Thyroid gland (tissue), 4 donors: ENCODE measurements at regions not wholly inside any gene's neighbourhood (a gene's known extent, or its start where the extent isn't known, plus 50 kb on each side); places are given as distances from the start of the nearest gene placed in this dataset.

ENCODE experiments used
- DNase-seq, 2 donors: peaks; one replicate each; pipeline ENCODE4 v3.0.0-alpha.2; 2019
- H3K27ac ChIP-seq, 3 donors: fragments of 200-600 bp; sonication (generic); 1 replicate in 2 of 3; 2 replicates in 1 of 3; pipeline ENCODE4 v1.5.1; 2016 to 2019; ENCODE audit warnings: mild to moderate bottlenecking in 1 of 3, moderate library complexity in 1 of 3
- H3K27me3 ChIP-seq: fragments of 200-600 bp; sonication (generic); one replicate; pipeline ENCODE4 v1.5.1; 2019
- H3K36me3 ChIP-seq, 2 donors: fragments of 200-600 bp; sonication (generic); one replicate each; pipeline ENCODE4 v1.5.1; 2016 to 2019
- H3K4me1 ChIP-seq, 2 donors: fragments of 200-600 bp; sonication (generic); one replicate each; pipeline ENCODE4 v1.5.1; 2017 to 2019
- H3K4me3 ChIP-seq, 3 donors: fragments of 200-600 bp; sonication (generic); replicated peaks in 1 of 3; 1 replicate in 2 of 3; 2 replicates in 1 of 3; pipeline ENCODE4 v1.5.1; 2016; ENCODE audit warnings: mild to moderate bottlenecking in 1 of 3
- H3K9me3 ChIP-seq: fragments of 200-600 bp; sonication (generic); one replicate; pipeline ENCODE4 v1.5.1; 2017
- POLR2A ChIP-seq, 2 donors: fragments of 450-650 bp; IDR thresholded peaks; one replicate each; pipeline ENCODE4 v1.6.1; 2017; ENCODE audit warnings: antibody characterized with exemption in 2 of 2, mild to moderate bottlenecking in 2 of 2, moderate library complexity in 1 of 2
- WGBS, 2 donors: methylation state at CpG; one replicate each; pipeline ENCODE4 v1.1.5; 2017; 5-methylcytosine and 5-hydroxymethylcytosine counted together
- intact Hi-C: fragments of 100-400 bp; cut with DNase I; formaldehyde crosslinking; loops from one replicate; pipeline ENCODE4 v1.15.1; 2023
- TF ChIP-seq, protein P1 (sequence below), 6 experiments: fragments of 200-600 bp in 3 of 6; fragments of 450-650 bp in 3 of 6; sonication (generic) in 3 of 6; IDR thresholded peaks; one replicate each; pipeline ENCODE4 v1.5.1; 2016 to 2019; ENCODE audit warnings: antibody characterized with exemption in 6 of 6, mild to moderate bottlenecking in 2 of 6, inconsistent platforms in 1 of 6, moderate library complexity in 1 of 6

DNA sequence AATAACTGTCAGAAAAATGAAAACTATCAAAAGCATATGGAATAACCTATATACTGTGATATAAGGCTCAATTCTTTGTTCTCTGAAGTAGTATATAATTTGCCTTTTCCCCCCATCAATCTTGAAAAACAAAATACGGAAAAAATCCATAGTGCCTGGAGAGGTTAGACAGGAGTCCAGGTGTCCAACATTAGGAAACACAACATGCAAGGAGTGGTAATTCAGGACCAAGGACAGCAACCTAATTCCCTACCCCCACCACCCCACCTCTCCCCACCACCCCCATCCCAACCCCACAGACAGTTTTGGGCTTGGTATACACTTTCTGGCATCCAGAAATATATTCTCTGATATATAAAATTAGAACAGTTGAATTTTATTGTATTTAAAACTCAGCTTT is 55.1 kb upstream of the SLC25A26 start:
- Histone ChIP-seq H3K9me3 (no peaks in the 10 kb centered on the region), H3K36me3 (no peaks in the 10 kb centered on the region), H3K27me3 (no peaks in the 10 kb centered on the region), H3K4me3 (no peak overlapping the region), H3K27ac (no peak overlapping the region), H3K4me1 (no peaks in the 10 kb centered on the region)
- no peak for TF ChIP-seq POLR2A (IDR thresholded peaks at IDR 0.05)
- TF ChIP-seq, protein P1, sequence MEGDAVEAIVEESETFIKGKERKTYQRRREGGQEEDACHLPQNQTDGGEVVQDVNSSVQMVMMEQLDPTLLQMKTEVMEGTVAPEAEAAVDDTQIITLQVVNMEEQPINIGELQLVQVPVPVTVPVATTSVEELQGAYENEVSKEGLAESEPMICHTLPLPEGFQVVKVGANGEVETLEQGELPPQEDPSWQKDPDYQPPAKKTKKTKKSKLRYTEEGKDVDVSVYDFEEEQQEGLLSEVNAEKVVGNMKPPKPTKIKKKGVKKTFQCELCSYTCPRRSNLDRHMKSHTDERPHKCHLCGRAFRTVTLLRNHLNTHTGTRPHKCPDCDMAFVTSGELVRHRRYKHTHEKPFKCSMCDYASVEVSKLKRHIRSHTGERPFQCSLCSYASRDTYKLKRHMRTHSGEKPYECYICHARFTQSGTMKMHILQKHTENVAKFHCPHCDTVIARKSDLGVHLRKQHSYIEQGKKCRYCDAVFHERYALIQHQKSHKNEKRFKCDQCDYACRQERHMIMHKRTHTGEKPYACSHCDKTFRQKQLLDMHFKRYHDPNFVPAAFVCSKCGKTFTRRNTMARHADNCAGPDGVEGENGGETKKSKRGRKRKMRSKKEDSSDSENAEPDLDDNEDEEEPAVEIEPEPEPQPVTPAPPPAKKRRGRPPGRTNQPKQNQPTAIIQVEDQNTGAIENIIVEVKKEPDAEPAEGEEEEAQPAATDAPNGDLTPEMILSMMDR (IDR thresholded peaks at IDR 0.05), result no peak
- intact Hi-C loops, result no loop called here
- 67 to 70% methylated on average over 1 of the region's 1 CpG for WGBS, 2 donors
- no peak for DNase-seq

DNA sequence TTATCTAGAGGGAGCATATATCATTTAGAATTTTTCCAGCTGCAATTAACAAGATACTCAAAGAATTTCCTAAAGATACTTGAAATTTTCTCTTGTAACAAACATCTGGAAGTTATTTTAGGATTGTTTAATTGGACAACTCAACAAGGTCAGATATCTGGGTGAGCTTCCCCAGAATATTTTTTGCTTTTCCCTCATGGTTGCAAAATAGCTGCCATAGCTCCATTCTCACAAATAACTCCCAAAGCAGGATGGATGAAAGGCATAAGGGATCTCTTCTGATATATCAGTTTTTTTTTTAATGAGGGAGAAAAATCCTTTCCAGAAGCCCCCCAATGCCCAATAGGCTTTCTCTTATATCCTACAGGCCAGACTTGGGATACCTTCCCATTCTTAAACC is 56.6 kb upstream of the SLC25A26 start:
- Histone ChIP-seq H3K36me3 (no peaks in the 10 kb centered on the region), H3K9me3 (no peaks in the 10 kb centered on the region), H3K4me3 (no peak overlapping the region), H3K27ac (no peak overlapping the region), H3K4me1 (no peaks in the 10 kb centered on the region), H3K27me3 (no peaks in the 10 kb centered on the region)
- DNase-seq, result no peak
- TF ChIP-seq, protein P1 (IDR thresholded peaks at IDR 0.05), result no peak
- TF ChIP-seq POLR2A (IDR thresholded peaks at IDR 0.05), result no peak
- intact Hi-C loops, result no loop called here

DNA sequence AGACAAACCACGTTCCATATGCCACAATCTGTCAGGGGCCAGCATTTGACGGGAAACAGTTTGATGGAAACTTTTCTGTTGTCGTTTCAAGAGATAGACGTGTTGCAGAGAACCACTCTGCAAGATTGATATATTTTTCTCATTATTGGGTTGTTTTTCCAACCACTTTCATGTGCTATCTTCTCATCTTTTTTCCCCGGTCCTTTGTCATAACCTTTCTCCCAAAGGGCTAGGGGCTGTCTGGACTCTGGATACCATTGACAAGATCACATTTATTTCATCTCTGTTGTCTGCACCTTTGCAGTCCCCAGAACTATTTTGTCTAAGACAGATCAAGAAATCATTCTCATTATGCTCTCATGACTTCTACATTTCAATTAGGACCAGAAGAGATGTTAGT is 57.6 kb upstream of the SLC25A26 start:
- intact Hi-C loops, result no loop called here
- no peaks in the 10 kb centered on the region for H3K4me1 ChIP-seq
- H3K4me3 ChIP-seq, result no peak overlapping the region
- no peaks in the 10 kb centered on the region for H3K27me3 ChIP-seq
- WGBS, 2 donors, result 83% methylated on average over 5 of the region's 5 CpGs
- no peak for DNase-seq
- H3K36me3 ChIP-seq, result no peaks in the 10 kb centered on the region
- no peaks in the 10 kb centered on the region for H3K9me3 ChIP-seq
- H3K27ac ChIP-seq, result no peak overlapping the region
- TF ChIP-seq POLR2A (IDR thresholded peaks at IDR 0.05), result no peak
- TF ChIP-seq, protein P1 (IDR thresholded peaks at IDR 0.05), result no peak

DNA sequence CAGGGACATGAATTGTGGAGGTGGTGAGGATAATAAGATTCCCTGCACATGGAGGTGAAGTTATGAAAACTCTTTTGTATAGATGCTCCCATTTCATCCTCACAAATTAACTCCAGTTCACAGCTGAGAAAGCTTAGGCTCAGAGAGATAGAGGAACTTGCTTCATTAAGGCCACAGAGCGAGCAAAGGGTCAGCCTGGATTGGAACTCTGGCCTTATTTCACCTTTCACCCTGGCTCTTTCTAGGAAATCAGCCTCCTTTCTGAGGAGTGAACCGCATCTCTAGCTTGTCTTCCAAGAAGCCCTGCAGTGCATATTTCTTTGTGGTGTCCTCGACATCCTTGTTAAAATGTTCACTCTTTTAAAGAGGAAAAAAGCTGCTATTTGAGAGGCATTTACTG is 58.0 kb upstream of the SLC25A26 start:
- no peaks in the 10 kb centered on the region for H3K36me3 ChIP-seq
- H3K4me3 ChIP-seq, result no peak overlapping the region
- TF ChIP-seq, protein P1 (IDR thresholded peaks at IDR 0.05), result no peak
- no peak for TF ChIP-seq POLR2A (IDR thresholded peaks at IDR 0.05)
- H3K9me3 ChIP-seq, result no peaks in the 10 kb centered on the region
- H3K4me1 ChIP-seq, result no peaks in the 10 kb centered on the region
- DNase-seq, result no peak
- 85 to 91% methylated on average over 3 of the region's 3 CpGs for WGBS, 2 donors
- intact Hi-C loops, result no loop called here
- no peaks in the 10 kb centered on the region for H3K27me3 ChIP-seq
- no peak overlapping the region for H3K27ac ChIP-seq

DNA sequence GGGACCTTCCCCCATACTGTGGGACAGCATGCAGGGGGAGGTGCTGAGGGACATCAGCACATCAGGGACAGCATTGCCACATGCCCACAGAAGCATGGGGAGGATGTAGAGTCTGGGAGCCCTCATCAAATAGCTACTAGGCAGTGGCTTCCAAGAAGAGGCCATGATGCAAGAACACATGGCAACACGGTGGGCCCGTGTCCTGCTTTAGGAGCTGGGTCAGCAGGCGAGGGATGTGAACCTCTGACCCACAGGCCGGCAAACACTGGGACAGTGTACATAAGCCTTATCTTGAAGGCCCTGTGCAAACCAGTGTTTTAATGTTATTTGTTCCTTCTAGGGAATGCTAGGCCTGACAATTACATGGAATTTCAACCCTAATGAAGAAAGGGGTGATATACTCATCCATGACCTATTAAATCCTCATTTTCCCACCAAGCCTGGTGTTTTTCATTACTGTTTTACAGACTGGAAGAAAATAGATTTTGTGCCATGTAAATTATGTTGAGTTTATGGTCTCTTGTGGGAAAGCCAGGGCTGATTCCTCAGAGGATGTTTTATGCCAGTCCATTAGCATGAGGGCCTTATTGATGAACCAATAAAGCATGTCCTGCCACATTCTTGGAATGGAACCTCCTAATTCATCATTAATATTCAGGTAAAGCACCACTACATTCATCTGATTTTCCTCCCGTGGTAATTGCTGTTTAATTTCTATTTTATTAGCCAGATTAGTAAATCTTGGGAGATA is 61.7 kb upstream of the SLC25A26 start:
- no peak for DNase-seq
- Histone ChIP-seq H3K27ac (no peak overlapping the region), H3K36me3 (no peaks in the 10 kb centered on the region), H3K4me3 (no peak overlapping the region), H3K27me3 (no peaks in the 10 kb centered on the region), H3K4me1 (peaks cover 5% of the 10 kb centered on the region in 2 donors), H3K9me3 (no peaks in the 10 kb centered on the region)
- WGBS, 2 donors, result 86 to 97% methylated on average over 5 of the region's 5 CpGs
- TF ChIP-seq POLR2A (IDR thresholded peaks at IDR 0.05), result no peak
- TF ChIP-seq, protein P1 (IDR thresholded peaks at IDR 0.05), result no peak
- intact Hi-C loops, result no loop called here
